ENCODE measurements at regions not wholly inside any gene's neighbourhood (a gene's known extent, or its start where the extent isn't known, plus 50 kb on each side); places are given as distances from the start of the nearest gene placed in this dataset.

GRCh38 chr11:129273322-129273721 is 81.2 kb upstream of the ARHGAP32 start:
- no peak overlapping the region for H3K4me3 ChIP-seq (ENCODE audit: insufficient read depth, low read depth, low read length)
- BruUV-seq (replicated peaks): no TSS peak
- H2BK120ac ChIP-seq (ENCODE audit: low read depth, low read length): no peak overlapping the region
- TF ChIP-seq SMC3 (IDR thresholded peaks at IDR 0.05; ENCODE audit: low read depth, low read length): no peak
- no peak for TF ChIP-seq NFE2L2 (IDR thresholded peaks at IDR 0.05; ENCODE audit: low read depth, low read length)
- no peak for TF ChIP-seq RFX5 (IDR thresholded peaks at IDR 0.05; ENCODE audit: low read depth, low read length)
- TF ChIP-seq CHD1 (IDR thresholded peaks at IDR 0.05; ENCODE audit: low read depth, low read length): no peak
- no peak for TF ChIP-seq MAFK (IDR thresholded peaks at IDR 0.05; ENCODE audit: low read depth, low read length)
- TF ChIP-seq MAZ (IDR thresholded peaks at IDR 0.05; ENCODE audit: borderline replicate concordance, low read depth, low read length): no peak
- no peak for TF ChIP-seq CEBPB (IDR thresholded peaks at IDR 0.05; ENCODE audit: low read depth, low read length)
- no peak for TF ChIP-seq ELK1 (IDR thresholded peaks at IDR 0.05; ENCODE audit: borderline replicate concordance, low read depth, low read length)
- TF ChIP-seq RAD21 (IDR thresholded peaks at IDR 0.05; ENCODE audit: low read length): no peak
- no peak for TF ChIP-seq RCOR1 (IDR thresholded peaks at IDR 0.05; ENCODE audit: insufficient replicate concordance, low read length)
- no peak for TF ChIP-seq USF2 (IDR thresholded peaks at IDR 0.05; ENCODE audit: low read depth, low read length)
- TF ChIP-seq FOS (IDR thresholded peaks at IDR 0.05; ENCODE audit: low read depth, low read length): no peak
- TF ChIP-seq CTCF (conservative IDR thresholded peaks at IDR 0.05; ENCODE audit: low read depth, low read length): no peak
- no peak for TF ChIP-seq POLR2A (IDR thresholded peaks at IDR 0.05; ENCODE audit: low read depth, low read length)
- TF ChIP-seq MXI1 (IDR thresholded peaks at IDR 0.05; ENCODE audit: borderline replicate concordance, low read depth, low read length): no peak
- TF ChIP-seq BHLHE40 (IDR thresholded peaks at IDR 0.05; ENCODE audit: low read depth, low read length): no peak
- no peak overlapping the region for H2BK15ac ChIP-seq (ENCODE audit: low read depth, low read length)
- no peaks in the 10 kb centered on the region for H3K9me3 ChIP-seq (ENCODE audit: control insufficient read depth, insufficient read depth, low read length)
- dilution Hi-C loops (cut with HindIII; ENCODE audit: low sequenced_read_pairs, unreplicated experiment): no loop called here
- no peak overlapping the region for H2BK5ac ChIP-seq (ENCODE audit: low read depth, low read length, poor library complexity, severe bottlenecking)
- no peak overlapping the region for H2AK5ac ChIP-seq (ENCODE audit: low read depth, low read length)
- H3K79me1 ChIP-seq (ENCODE audit: low read depth in 1 of 2, low read length in 2 of 2): peaks cover 38 to 42% of the 10 kb centered on the region in 2 experiments
- ATAC-seq (ENCODE audit: low read depth): no peak
- H3K4me2 ChIP-seq (ENCODE audit: low read depth, low read length): no peak overlapping the region
- H3K4ac ChIP-seq (ENCODE audit: low read depth, low read length): no peak overlapping the region
- H3K18ac ChIP-seq (ENCODE audit: low read depth, low read length): no peak overlapping the region
- no peak overlapping the region for H4K5ac ChIP-seq (ENCODE audit: low read depth, low read length)
- no peak overlapping the region for H2AFZ ChIP-seq (replicated peaks; ENCODE audit: low read length, poor library complexity)
- H4K20me1 ChIP-seq (ENCODE audit: insufficient read depth, low read length): peaks cover 18% of the 10 kb centered on the region; the same call in 1 of the 2 replicates
- no peak overlapping the region for H2BK20ac ChIP-seq (ENCODE audit: low read depth, low read length)
- intact Hi-C loops (cut with micrococcal nuclease): no loop called here
- no peak overlapping the region for H3K23ac ChIP-seq (ENCODE audit: low read depth, low read length)
- H3K9ac ChIP-seq (ENCODE audit: low read depth, low read length): no peak overlapping the region
- CTCF ChIA-PET: no interaction called here
- no peaks in the 10 kb centered on the region for H3K9me1 ChIP-seq (ENCODE audit: insufficient read depth, low read length)
- no peaks in the 10 kb centered on the region for H3K36me3 ChIP-seq (ENCODE audit: control insufficient read depth, insufficient read depth, low read length)
- H4K91ac ChIP-seq (ENCODE audit: insufficient read depth, low read depth, low read length): no peak overlapping the region
- no peak overlapping the region for H2AK9ac ChIP-seq (replicated peaks; ENCODE audit: low read depth, low read length, poor library complexity)
- H3K27me3 ChIP-seq (ENCODE audit: control insufficient read depth, insufficient read depth, low read length): no peaks in the 10 kb centered on the region
- in situ Hi-C loops (cut with MboI; ENCODE audit: low sequenced_read_pairs): no loop called here
- POLR2A ChIA-PET (ENCODE audit: unreplicated experiment): no interaction called here
- no peak overlapping the region for H3K56ac ChIP-seq (ENCODE audit: extremely low read depth, insufficient read depth, low read length)
- no peak overlapping the region for H3K27ac ChIP-seq (ENCODE audit: insufficient read depth, low read length)
- no peaks in the 10 kb centered on the region for H3K4me1 ChIP-seq (ENCODE audit: control insufficient read depth, insufficient read depth, low read length)
- H3K14ac ChIP-seq (replicated peaks; ENCODE audit: low read depth, low read length): no peak overlapping the region
- DNase-seq: no peak
- H4K8ac ChIP-seq (ENCODE audit: low read depth in 2 of 2, low read length in 2 of 2): no peak overlapping the region
